ENCODE measurements at regions not wholly inside any gene's neighbourhood (a gene's known extent, or its start where the extent isn't known, plus 50 kb on each side); places are given as distances from the start of the nearest gene placed in this dataset.

DNA sequence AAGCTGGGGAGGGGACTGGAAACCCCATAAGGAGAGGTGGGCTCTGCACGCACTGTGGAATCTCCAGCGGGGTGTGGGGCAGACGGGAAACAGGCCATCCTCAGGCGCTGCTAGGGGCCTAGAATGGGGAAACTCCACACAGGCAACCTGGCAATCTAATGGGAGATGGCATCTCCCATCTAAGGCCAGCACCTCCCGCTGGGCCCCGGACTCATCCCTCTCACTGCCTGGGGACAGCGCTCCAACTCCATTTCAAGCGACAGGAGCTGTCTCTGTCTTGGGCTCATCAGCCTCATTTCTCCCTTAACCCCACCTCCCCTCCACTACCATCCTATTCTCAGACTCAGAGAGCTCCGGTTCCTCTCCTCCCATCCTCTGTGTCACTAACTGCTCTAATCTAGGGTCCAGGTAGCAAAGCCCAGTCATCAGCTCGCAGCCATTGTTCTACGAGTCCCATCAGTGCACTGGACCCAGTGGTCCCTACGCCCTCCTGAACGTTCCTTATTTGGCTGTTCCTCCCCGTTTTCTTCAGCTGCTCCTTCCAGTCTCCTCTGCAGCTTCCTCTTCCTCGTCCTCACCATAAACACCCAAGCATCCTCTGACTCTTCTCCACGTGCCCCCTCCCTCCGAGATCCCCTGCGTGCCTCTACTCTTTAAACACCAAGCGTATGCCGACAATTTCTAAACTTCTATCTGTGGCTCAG is 93.4 kb upstream of the CASZ1 start:
- TF ChIP-seq, protein P1, sequence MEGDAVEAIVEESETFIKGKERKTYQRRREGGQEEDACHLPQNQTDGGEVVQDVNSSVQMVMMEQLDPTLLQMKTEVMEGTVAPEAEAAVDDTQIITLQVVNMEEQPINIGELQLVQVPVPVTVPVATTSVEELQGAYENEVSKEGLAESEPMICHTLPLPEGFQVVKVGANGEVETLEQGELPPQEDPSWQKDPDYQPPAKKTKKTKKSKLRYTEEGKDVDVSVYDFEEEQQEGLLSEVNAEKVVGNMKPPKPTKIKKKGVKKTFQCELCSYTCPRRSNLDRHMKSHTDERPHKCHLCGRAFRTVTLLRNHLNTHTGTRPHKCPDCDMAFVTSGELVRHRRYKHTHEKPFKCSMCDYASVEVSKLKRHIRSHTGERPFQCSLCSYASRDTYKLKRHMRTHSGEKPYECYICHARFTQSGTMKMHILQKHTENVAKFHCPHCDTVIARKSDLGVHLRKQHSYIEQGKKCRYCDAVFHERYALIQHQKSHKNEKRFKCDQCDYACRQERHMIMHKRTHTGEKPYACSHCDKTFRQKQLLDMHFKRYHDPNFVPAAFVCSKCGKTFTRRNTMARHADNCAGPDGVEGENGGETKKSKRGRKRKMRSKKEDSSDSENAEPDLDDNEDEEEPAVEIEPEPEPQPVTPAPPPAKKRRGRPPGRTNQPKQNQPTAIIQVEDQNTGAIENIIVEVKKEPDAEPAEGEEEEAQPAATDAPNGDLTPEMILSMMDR (conservative IDR thresholded peaks at IDR 0.05), result no peak
- TF ChIP-seq ZFX (IDR thresholded peaks at IDR 0.05), result no peak

Data from C4-2B (cell line).